ENCODE measurements at regions not wholly inside any gene's neighbourhood (a gene's known extent, or its start where the extent isn't known, plus 50 kb on each side); places are given as distances from the start of the nearest gene placed in this dataset.

GRCh38 chr12:88866881-88867280 is 286.6 kb upstream of the KITLG start:
- CTCF ChIA-PET = interaction anchor here (1.0 kb wide), 1 partner anchor 126 kb away, joined by 3 read pairs; no protein-coding TSS in a partner anchor
- POLR2A ChIA-PET = no interaction called here
- H3K9me2 ChIP-seq = no peaks in the 10 kb centered on the region

GRCh38 chr12:88865537-88865936 is 285.3 kb upstream of the KITLG start:
- H3K9me2 ChIP-seq = no peaks in the 10 kb centered on the region
- H4K20me1 ChIP-seq (ENCODE audit: insufficient read depth) = no peaks in the 10 kb centered on the region
- no peak overlapping the region for H3K4me3 ChIP-seq (ENCODE audit: low read depth in 2 of 2, low read length in 1 of 2)
- H3K27me3 ChIP-seq (ENCODE audit: insufficient read depth) = no peaks in the 10 kb centered on the region
- no peak overlapping the region for H2AFZ ChIP-seq (ENCODE audit: low read depth)
- H3K36me3 ChIP-seq (replicated peaks in 1 of 2; ENCODE audit: control insufficient read depth in 1 of 2, insufficient read depth in 2 of 2, low read length in 1 of 2) = no peaks in the 10 kb centered on the region
- no peak overlapping the region for H3K4me2 ChIP-seq
- ChIA-PET CTCF (interaction anchor here (0.7 kb wide), 1 partner anchor 12 kb away, joined by 3 read pairs; no protein-coding TSS in a partner anchor), POLR2A (no interaction called here)
- DNase-seq = no peak
- no peaks in the 10 kb centered on the region for H3K79me2 ChIP-seq (ENCODE audit: insufficient read depth)
- H3K27ac ChIP-seq (ENCODE audit: low read depth in 2 of 2, low read length in 1 of 2) = no peak overlapping the region
- H3K9ac ChIP-seq = no peak overlapping the region
- TF ChIP-seq NFIC (IDR thresholded peaks at IDR 0.05; ENCODE audit: borderline replicate concordance) = no peak
- TF ChIP-seq TCF12 (IDR thresholded peaks at IDR 0.05) = no peak
- TF ChIP-seq REST (IDR thresholded peaks at IDR 0.05; ENCODE audit: low read depth, low read length) = no peak
- TF ChIP-seq RFX5 (IDR thresholded peaks at IDR 0.05; ENCODE audit: low read length) = no peak
- TF ChIP-seq TAF1 (IDR thresholded peaks at IDR 0.05; ENCODE audit: borderline replicate concordance, low read depth, low read length) = no peak
- H3K9me3 ChIP-seq = no peaks in the 10 kb centered on the region
- no peaks in the 10 kb centered on the region for H3F3A ChIP-seq (replicated peaks; ENCODE audit: insufficient read depth)
- H3K4me1 ChIP-seq (ENCODE audit: control insufficient read depth in 1 of 2, insufficient read depth in 2 of 2, low read depth in 1 of 2, low read length in 1 of 2) = no peaks in the 10 kb centered on the region; a peak in 1 of 4 replicates
- WGBS (ENCODE audit: low lambda C conversion rate) = 85% methylated on average over 1 of the region's 1 CpG

More at GRCh38 chr12:88866881-88867280, 286.6 kb upstream of the KITLG start:
- no peak for DNase-seq
- Histone ChIP-seq H3K27ac (ENCODE audit: low read depth in 2 of 2, low read length in 1 of 2) (no peak overlapping the region), H3K4me2 (no peak overlapping the region), H3K27me3 (ENCODE audit: insufficient read depth) (no peaks in the 10 kb centered on the region), H2AFZ (ENCODE audit: low read depth) (no peak overlapping the region), H3K4me1 (ENCODE audit: control insufficient read depth in 1 of 2, insufficient read depth in 2 of 2, low read depth in 1 of 2, low read length in 1 of 2) (no peaks in the 10 kb centered on the region; a peak in 1 of 4 replicates), H3K9ac (no peak overlapping the region), H3K9me3 (no peaks in the 10 kb centered on the region), H3K4me3 (ENCODE audit: low read depth in 2 of 2, low read length in 1 of 2) (no peak overlapping the region), H4K20me1 (ENCODE audit: insufficient read depth) (no peaks in the 10 kb centered on the region), H3F3A (replicated peaks; ENCODE audit: insufficient read depth) (no peaks in the 10 kb centered on the region), H3K36me3 (replicated peaks in 1 of 2; ENCODE audit: control insufficient read depth in 1 of 2, insufficient read depth in 2 of 2, low read length in 1 of 2) (no peaks in the 10 kb centered on the region), H3K79me2 (ENCODE audit: insufficient read depth) (no peaks in the 10 kb centered on the region)
- 93% methylated on average over 4 of the region's 4 CpGs for WGBS (ENCODE audit: low lambda C conversion rate)
- TF ChIP-seq POLR2AphosphoS5 (IDR thresholded peaks at IDR 0.05; ENCODE audit: low read depth, low read length) = no peak
- no peak for TF ChIP-seq FOXJ3 (CRISPR knock-in tag; IDR thresholded peaks at IDR 0.05)
- TF ChIP-seq USF2 (IDR thresholded peaks at IDR 0.05; ENCODE audit: borderline replicate concordance, low read depth, low read length) = no peak
- no peak for TF ChIP-seq FOSL2 (IDR thresholded peaks at IDR 0.05; ENCODE audit: borderline replicate concordance, low read depth)
- TF ChIP-seq NRF1 (IDR thresholded peaks at IDR 0.05; ENCODE audit: low read depth, low read length) = no peak
